ENCODE measurements at regions not wholly inside any gene's neighbourhood (a gene's known extent, or its start where the extent isn't known, plus 50 kb on each side); places are given as distances from the start of the nearest gene placed in this dataset.

DNA sequence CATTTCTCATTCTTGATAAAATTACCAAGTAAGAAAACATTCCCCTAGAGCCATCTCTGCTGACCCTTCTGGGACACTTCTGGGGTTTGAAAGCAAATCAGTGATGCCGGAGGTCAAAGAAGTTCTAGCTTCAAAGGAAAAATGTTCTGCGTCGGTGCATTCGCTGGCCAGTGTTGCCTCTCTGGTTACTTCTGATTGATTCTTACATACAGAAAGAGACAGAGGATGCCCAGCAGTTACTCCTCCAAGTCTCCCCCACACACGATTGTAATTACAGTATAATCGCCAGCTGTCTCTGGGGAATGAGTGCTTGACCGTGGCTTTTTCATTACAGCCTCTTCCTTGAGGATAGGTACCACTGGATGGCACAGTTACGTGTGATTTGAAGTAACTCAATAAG, 150.9 kb downstream of the SNX19 start:
- Histone ChIP-seq H3K27ac (no peak overlapping the region), H3K27me3 (no peaks in the 10 kb centered on the region), H3K36me3 (no peaks in the 10 kb centered on the region), H3K4me1 (no peaks in the 10 kb centered on the region), H3K4me3 (no peak overlapping the region), H3K9me3 (no peaks in the 10 kb centered on the region)
- TF ChIP-seq CTCF (IDR thresholded peaks at IDR 0.05) = no peak
- no peak for DNase-seq (ENCODE audit: low spot score in 2 of 2)
- intact Hi-C loops (cut with DNase I) = no loop called here

DNA sequence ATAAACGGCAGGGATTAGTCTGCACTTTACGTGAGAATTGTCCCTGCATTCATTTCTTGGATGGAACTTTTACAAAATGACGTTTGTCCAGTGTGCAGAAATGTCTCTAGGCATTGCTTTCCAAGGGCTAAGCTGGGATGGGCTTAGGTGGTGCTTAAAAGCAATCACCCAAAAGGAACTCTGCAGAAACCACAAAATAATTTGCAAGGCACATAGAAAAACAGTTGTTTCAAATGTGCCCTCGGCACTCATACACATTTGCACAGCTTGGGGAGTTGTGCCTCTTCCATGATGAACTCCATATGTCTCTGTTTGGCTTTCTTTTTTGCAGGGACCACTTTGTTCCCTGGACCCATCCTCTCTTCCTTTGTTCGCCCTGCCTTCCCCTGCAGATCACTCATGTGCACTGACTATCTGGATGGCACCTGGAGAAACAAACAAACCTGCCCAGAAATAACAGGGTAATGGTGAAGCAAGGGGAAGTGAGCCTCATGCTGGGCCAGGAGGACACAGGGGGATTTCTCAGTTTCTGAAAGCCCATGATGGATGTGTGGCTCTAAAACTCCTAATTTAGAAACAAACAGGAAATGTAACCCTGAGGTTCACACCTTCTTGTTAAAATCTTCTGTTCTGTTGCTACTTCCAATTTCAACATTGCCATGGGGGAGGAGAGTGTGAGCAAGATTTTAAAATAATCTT, 150.2 kb downstream of the SNX19 start:
- no peak overlapping the region for H3K4me3 ChIP-seq
- no peaks in the 10 kb centered on the region for H3K27me3 ChIP-seq
- intact Hi-C loops (cut with DNase I) = no loop called here
- no peaks in the 10 kb centered on the region for H3K9me3 ChIP-seq
- H3K4me1 ChIP-seq = no peaks in the 10 kb centered on the region
- H3K36me3 ChIP-seq = no peaks in the 10 kb centered on the region
- TF ChIP-seq CTCF (IDR thresholded peaks at IDR 0.05) = no peak
- no peak overlapping the region for H3K27ac ChIP-seq
- DNase-seq (ENCODE audit: low spot score in 2 of 2) = no peak

GRCh38 chr11:130766650-130767565, 149.4 kb downstream of the SNX19 start:
- TF ChIP-seq CTCF (IDR thresholded peaks at IDR 0.05) = no peak
- Histone ChIP-seq H3K27me3 (no peaks in the 10 kb centered on the region), H3K9me3 (no peaks in the 10 kb centered on the region), H3K36me3 (no peaks in the 10 kb centered on the region), H3K4me1 (no peaks in the 10 kb centered on the region), H3K4me3 (no peak overlapping the region), H3K27ac (no peak overlapping the region)
- DNase-seq (ENCODE audit: low spot score in 2 of 2) = no peak
- intact Hi-C loops (cut with DNase I) = no loop called here

DNA sequence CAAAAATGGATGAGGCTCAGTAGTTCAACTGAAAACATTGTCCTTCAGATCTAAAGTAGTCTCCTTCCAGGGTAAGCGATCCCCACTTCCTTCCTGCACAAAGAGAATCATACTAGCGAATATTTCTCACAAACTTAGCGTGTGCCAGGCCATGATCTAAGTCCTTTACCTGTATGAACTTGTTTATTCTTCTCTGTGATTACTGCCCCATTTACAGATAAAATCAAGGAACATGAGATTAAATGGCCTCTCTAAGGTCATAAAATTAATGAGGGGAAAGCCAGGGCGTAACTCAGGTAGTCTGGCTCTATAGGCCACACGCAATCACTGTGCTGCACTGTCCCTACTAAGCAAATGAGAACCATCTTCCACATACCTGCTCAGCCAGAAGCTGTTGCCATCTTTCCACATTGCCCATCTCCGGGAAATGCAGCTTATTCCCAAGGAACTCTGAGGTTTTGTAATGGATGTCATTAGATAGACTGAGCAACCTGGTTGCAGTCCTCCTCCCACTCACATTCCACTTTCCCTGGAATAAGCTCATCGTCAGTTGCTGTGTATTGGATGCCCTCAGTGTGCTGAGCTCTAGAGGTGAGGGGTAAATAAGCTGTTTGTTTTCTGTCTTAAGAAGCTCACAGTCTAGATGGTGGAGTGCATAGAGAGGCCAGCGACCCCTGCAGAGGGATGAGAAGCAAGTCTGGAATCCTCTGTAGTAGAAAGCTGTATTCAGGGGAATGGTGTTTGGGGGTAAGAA, 146.3 kb downstream of the SNX19 start:
- no peaks in the 10 kb centered on the region for H3K9me3 ChIP-seq
- no peak for TF ChIP-seq CTCF (IDR thresholded peaks at IDR 0.05)
- intact Hi-C loops (cut with DNase I) = no loop called here
- H3K27ac ChIP-seq = no peak overlapping the region
- H3K27me3 ChIP-seq = no peaks in the 10 kb centered on the region
- H3K36me3 ChIP-seq = no peaks in the 10 kb centered on the region
- H3K4me3 ChIP-seq = no peak overlapping the region
- no peak for DNase-seq (ENCODE audit: low spot score in 2 of 2)
- peaks cover 0 to 4% of the 10 kb centered on the region in 2 donors for H3K4me1 ChIP-seq

- Histone ChIP-seq H3K36me3 (no peaks in the 10 kb centered on the region), H3K4me3 (no peak overlapping the region), H3K4me1 (peaks cover 0 to 4% of the 10 kb centered on the region in 2 donors), H3K27ac (peak overlapping the region in 1 of 2 donors; percentile 15), H3K9me3 (no peaks in the 10 kb centered on the region), H3K27me3 (no peaks in the 10 kb centered on the region)
- intact Hi-C loops (cut with DNase I) = no loop called here
- no peak for DNase-seq (ENCODE audit: low spot score in 2 of 2)
- no peak for TF ChIP-seq CTCF (IDR thresholded peaks at IDR 0.05)
These were observed 144.6 kb downstream of the SNX19 start for GRCh38 chr11:130771708-130772107.
